ENCODE measurements at regions not wholly inside any gene's neighbourhood (a gene's known extent, or its start where the extent isn't known, plus 50 kb on each side); places are given as distances from the start of the nearest gene placed in this dataset.

DNA sequence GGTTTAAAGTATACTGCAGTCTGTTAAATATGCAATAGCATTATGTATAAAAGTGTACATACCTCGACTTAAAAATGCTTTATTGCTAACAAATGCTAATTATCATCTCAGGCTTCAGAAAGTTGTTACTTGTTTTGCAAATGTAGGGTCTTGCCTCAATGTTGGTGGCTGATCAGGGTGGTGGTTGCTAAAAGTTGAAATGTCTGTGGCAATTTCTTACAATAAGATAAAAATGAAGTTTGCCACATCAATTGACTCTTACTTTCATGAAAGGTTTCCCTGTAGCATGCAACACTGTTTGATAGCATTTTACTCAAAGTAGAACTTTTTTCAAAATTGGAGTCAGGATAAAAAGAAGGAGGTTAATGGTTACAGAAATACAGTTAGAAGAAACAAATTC, 407.7 kb upstream of the OR4E1 start:
- DNase-seq (ENCODE audit: low spot score) (no peak), FAIRE-seq (no peak), ATAC-seq (no peak)
- ChIA-PET CTCF (ENCODE audit: low intra/inter-chr PET ratio, low total read pairs) (no interaction called here), POLR2A (no interaction called here)
- no peak overlapping the region for H3K27ac ChIP-seq (ENCODE audit: extremely low read length, insufficient read depth, low read length)
- no TSS peak for BruUV-seq (replicated peaks)
- in situ Hi-C loops (cut with HindIII; ENCODE audit: extremely low pct_ligation_motif_present, low pct_unique_long_range_greater_than_20kb) (no loop called here), intact Hi-C loops (cut with micrococcal nuclease; ENCODE audit: unreplicated experiment) (no loop called here)
- H3K27me3 ChIP-seq (ENCODE audit: control insufficient read depth in 1 of 2, insufficient read depth in 2 of 2, low read length in 2 of 2), result no peaks in the 10 kb centered on the region
- TF ChIP-seq RFXAP (CRISPR knock-in tag; IDR thresholded peaks at IDR 0.05; ENCODE audit: borderline replicate concordance), result no peak
- no peak for TF ChIP-seq NFE2L2 (IDR thresholded peaks at IDR 0.05; ENCODE audit: low read length)
- TF ChIP-seq, protein P1, sequence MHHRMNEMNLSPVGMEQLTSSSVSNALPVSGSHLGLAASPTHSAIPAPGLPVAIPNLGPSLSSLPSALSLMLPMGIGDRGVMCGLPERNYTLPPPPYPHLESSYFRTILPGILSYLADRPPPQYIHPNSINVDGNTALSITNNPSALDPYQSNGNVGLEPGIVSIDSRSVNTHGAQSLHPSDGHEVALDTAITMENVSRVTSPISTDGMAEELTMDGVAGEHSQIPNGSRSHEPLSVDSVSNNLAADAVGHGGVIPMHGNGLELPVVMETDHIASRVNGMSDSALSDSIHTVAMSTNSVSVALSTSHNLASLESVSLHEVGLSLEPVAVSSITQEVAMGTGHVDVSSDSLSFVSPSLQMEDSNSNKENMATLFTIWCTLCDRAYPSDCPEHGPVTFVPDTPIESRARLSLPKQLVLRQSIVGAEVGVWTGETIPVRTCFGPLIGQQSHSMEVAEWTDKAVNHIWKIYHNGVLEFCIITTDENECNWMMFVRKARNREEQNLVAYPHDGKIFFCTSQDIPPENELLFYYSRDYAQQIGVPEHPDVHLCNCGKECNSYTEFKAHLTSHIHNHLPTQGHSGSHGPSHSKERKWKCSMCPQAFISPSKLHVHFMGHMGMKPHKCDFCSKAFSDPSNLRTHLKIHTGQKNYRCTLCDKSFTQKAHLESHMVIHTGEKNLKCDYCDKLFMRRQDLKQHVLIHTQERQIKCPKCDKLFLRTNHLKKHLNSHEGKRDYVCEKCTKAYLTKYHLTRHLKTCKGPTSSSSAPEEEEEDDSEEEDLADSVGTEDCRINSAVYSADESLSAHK (CRISPR knock-in tag; IDR thresholded peaks at IDR 0.05; ENCODE audit: borderline replicate concordance), result no peak
- TF ChIP-seq, protein P2, sequence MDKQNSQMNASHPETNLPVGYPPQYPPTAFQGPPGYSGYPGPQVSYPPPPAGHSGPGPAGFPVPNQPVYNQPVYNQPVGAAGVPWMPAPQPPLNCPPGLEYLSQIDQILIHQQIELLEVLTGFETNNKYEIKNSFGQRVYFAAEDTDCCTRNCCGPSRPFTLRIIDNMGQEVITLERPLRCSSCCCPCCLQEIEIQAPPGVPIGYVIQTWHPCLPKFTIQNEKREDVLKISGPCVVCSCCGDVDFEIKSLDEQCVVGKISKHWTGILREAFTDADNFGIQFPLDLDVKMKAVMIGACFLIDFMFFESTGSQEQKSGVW (CRISPR knock-in tag; IDR thresholded peaks at IDR 0.05; ENCODE audit: borderline replicate concordance), result no peak
- TF ChIP-seq, protein P3, sequence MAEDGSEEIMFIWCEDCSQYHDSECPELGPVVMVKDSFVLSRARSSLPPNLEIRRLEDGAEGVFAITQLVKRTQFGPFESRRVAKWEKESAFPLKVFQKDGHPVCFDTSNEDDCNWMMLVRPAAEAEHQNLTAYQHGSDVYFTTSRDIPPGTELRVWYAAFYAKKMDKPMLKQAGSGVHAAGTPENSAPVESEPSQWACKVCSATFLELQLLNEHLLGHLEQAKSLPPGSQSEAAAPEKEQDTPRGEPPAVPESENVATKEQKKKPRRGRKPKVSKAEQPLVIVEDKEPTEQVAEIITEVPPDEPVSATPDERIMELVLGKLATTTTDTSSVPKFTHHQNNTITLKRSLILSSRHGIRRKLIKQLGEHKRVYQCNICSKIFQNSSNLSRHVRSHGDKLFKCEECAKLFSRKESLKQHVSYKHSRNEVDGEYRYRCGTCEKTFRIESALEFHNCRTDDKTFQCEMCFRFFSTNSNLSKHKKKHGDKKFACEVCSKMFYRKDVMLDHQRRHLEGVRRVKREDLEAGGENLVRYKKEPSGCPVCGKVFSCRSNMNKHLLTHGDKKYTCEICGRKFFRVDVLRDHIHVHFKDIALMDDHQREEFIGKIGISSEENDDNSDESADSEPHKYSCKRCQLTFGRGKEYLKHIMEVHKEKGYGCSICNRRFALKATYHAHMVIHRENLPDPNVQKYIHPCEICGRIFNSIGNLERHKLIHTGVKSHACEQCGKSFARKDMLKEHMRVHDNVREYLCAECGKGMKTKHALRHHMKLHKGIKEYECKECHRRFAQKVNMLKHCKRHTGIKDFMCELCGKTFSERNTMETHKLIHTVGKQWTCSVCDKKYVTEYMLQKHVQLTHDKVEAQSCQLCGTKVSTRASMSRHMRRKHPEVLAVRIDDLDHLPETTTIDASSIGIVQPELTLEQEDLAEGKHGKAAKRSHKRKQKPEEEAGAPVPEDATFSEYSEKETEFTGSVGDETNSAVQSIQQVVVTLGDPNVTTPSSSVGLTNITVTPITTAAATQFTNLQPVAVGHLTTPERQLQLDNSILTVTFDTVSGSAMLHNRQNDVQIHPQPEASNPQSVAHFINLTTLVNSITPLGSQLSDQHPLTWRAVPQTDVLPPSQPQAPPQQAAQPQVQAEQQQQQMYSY (CRISPR knock-in tag; IDR thresholded peaks at IDR 0.05), result no peak
- TF ChIP-seq NCOR1 (IDR thresholded peaks at IDR 0.05; ENCODE audit: borderline replicate concordance, low read length), result no peak
- TF ChIP-seq ZNF225 (CRISPR knock-in tag; IDR thresholded peaks at IDR 0.05), result no peak
- no peak for TF ChIP-seq HMGA1 (CRISPR knock-in tag; conservative IDR thresholded peaks at IDR 0.05)
- TF ChIP-seq ZNF431 (CRISPR knock-in tag; IDR thresholded peaks at IDR 0.05; ENCODE audit: borderline replicate concordance, low read depth), result no peak
- no peak for TF ChIP-seq ZNF496 (CRISPR knock-in tag; IDR thresholded peaks at IDR 0.05; ENCODE audit: insufficient replicate concordance)
- no peak overlapping the region for H3K4me2 ChIP-seq (ENCODE audit: low read depth, low read length)
- no peak overlapping the region for H3K9ac ChIP-seq (ENCODE audit: insufficient read depth, low read depth, low read length)
- H3K79me2 ChIP-seq (ENCODE audit: insufficient read depth, low read length), result no peaks in the 10 kb centered on the region
- H3K4me1 ChIP-seq (ENCODE audit: insufficient read depth, low read length), result no peaks in the 10 kb centered on the region
- H3K9me3 ChIP-seq (ENCODE audit: low read length), result no peaks in the 10 kb centered on the region
- no peaks in the 10 kb centered on the region for H4K20me1 ChIP-seq (ENCODE audit: insufficient read depth, low read length)
- WGBS (ENCODE audit: low lambda C conversion rate), result 1% methylated on average over 1 of the region's 1 CpG
- H3K4me3 ChIP-seq (replicated peaks in 1 of 3; ENCODE audit: insufficient read depth in 1 of 3, low read depth in 2 of 3, low read length in 3 of 3), result no peak overlapping the region
- no peak overlapping the region for H2AFZ ChIP-seq (ENCODE audit: low read length)
- H3K36me3 ChIP-seq (replicated peaks in 1 of 2; ENCODE audit: control insufficient read depth in 1 of 2, insufficient read depth in 2 of 2, low read length in 2 of 2), result no peaks in the 10 kb centered on the region

All from HepG2 (cell line).